RWPE1 (cell line): ENCODE measurements at regions not wholly inside any gene's neighbourhood (a gene's known extent, or its start where the extent isn't known, plus 50 kb on each side); places are given as distances from the start of the nearest gene placed in this dataset.

Source experiments
- CTCF ChIA-PET: fragments of 350-600 bp; sonication (Branson Sonifier 250); formaldehyde crosslinking; extraction: SDS; loops from one replicate; lab custom pipeline; 2021; lab: Yijun Ruan, JAX
- POLR2A ChIA-PET: fragments of 400-600 bp; formaldehyde crosslinking; extraction: SDS; loops from one replicate; lab custom pipeline; 2020; ENCODE audit warnings: antibody characterized with exemption; ENCODE audit not compliant: low non-redundant PET; lab: Yijun Ruan, JAX
- DNase-seq: peaks from one replicate; pipeline ENCODE4 v3.0.0; 2012; ENCODE audit warnings: low spot score
- H3K27ac ChIP-seq: fragments of 450-650 bp; 2 replicates; pipeline ENCODE4 v1.5.1; 2017
- CTCF ChIP-seq: fragments of 450-650 bp; conservative IDR thresholded peaks from 2 replicates; pipeline ENCODE4 v1.5.1; 2017; ENCODE audit warnings: low read depth, mild to moderate bottlenecking

GRCh38 chr1:168481586-168481985 is 62.2 kb downstream of the XCL2 start:
- H3K27ac ChIP-seq = no peak overlapping the region
- DNase-seq = no peak
- no peak for TF ChIP-seq CTCF
- ChIA-PET CTCF (interaction anchor here (0.6 kb wide), 1 partner anchor 1474 kb away, joined by 5 read pairs; no protein-coding TSS in a partner anchor), POLR2A (no interaction called here)

GRCh38 chr1:168480997-168481396 is 62.8 kb downstream of the XCL2 start:
- ChIA-PET POLR2A (no interaction called here), CTCF (no interaction called here)
- no peak for TF ChIP-seq CTCF
- no peak for DNase-seq
- no peak overlapping the region for H3K27ac ChIP-seq

GRCh38 chr1:168477792-168478191 is 66.0 kb downstream of the XCL2 start:
- CTCF ChIA-PET = interaction anchor here (0.7 kb wide), 1 partner anchor 102 kb away, joined by 3 read pairs; no protein-coding TSS in a partner anchor

GRCh38 chr1:168476588-168477385 is 67.0 kb downstream of the XCL2 start:
- ChIA-PET CTCF (no interaction called here), POLR2A (no interaction called here)
- peak; percentile 64 for DNase-seq
- no peak for TF ChIP-seq CTCF
- H3K27ac ChIP-seq = peak overlapping the region; percentile 64; the same call in 1 of the 2 replicates

More at GRCh38 chr1:168477792-168478191, 66.0 kb downstream of the XCL2 start:
- H3K27ac ChIP-seq = no peak overlapping the region
- no peak for DNase-seq
- POLR2A ChIA-PET = no interaction called here
- no peak for TF ChIP-seq CTCF

GRCh38 chr1:168474322-168474721 is 69.5 kb downstream of the XCL2 start:
- ChIA-PET CTCF (no interaction called here), POLR2A (no interaction called here)
- no peak for TF ChIP-seq CTCF
- H3K27ac ChIP-seq = peak overlapping the region; percentile 4; the same call in 1 of the 2 replicates
- DNase-seq = no peak

- ChIA-PET POLR2A (no interaction called here), CTCF (no interaction called here)
- DNase-seq = no peak
- TF ChIP-seq CTCF = no peak
- no peak overlapping the region for H3K27ac ChIP-seq
These were observed 70.7 kb downstream of the XCL2 start for GRCh38 chr1:168473126-168473525.
